ENCODE measurements at regions not wholly inside any gene's neighbourhood (a gene's known extent, or its start where the extent isn't known, plus 50 kb on each side); places are given as distances from the start of the nearest gene placed in this dataset.

DNA sequence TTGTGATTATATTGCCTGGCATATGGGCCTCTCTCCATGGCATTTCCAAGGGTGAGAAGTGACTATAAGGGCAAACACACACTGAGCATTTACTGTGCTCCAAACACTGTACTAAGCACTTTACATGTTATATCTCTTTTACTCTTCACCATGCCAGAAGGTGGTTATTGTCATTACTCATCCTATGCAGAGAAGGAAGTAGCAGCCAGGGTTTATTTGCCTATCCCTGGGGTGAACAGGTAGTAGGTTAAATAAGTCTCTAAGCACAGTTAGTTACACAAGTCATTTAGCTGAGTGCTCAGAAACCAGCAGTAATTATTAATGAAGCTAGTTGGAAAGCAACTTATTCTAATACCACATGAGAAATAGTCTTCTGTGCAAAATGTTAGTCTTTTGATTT is 109.9 kb upstream of the SYNPR start:
- Mint-ChIP-seq H3K36me3 (ENCODE audit: low read depth, unreplicated experiment) (no peaks in the 10 kb centered on the region), H3K27ac (ENCODE audit: unreplicated experiment) (no peak overlapping the region), H3K9me3 (ENCODE audit: unreplicated experiment) (no peaks in the 10 kb centered on the region), H3K4me3 (ENCODE audit: unreplicated experiment) (no peak overlapping the region), H3K4me1 (ENCODE audit: low read depth, unreplicated experiment) (no peaks in the 10 kb centered on the region), H3K27me3 (ENCODE audit: low read depth, unreplicated experiment) (no peaks in the 10 kb centered on the region)
- no peak overlapping the region for H3K4me2 ChIP-seq (ENCODE audit: low read length)
- H3K9ac ChIP-seq (ENCODE audit: low read length): no peak overlapping the region
- H3K27ac ChIP-seq (ENCODE audit: low read depth, low read length): no peak overlapping the region
- no peaks in the 10 kb centered on the region for H3K79me2 ChIP-seq (ENCODE audit: insufficient read depth, low read length)
- no peaks in the 10 kb centered on the region for H3K4me1 ChIP-seq (ENCODE audit: insufficient read depth, low read length)
- no peak overlapping the region for H3K4me3 ChIP-seq (ENCODE audit: insufficient read depth, low read depth, low read length)
- FAIRE-seq: no peak
- H3K9me3 ChIP-seq (ENCODE audit: insufficient read depth, low read depth, low read length): peaks cover 3% of the 10 kb centered on the region
- DNase-seq (ENCODE audit: low read depth): no peak
- no peaks in the 10 kb centered on the region for H4K20me1 ChIP-seq (ENCODE audit: insufficient read depth, low read length)
- H2AFZ ChIP-seq (ENCODE audit: low read depth, low read length): no peak overlapping the region
- no peaks in the 10 kb centered on the region for H3K27me3 ChIP-seq (ENCODE audit: insufficient read depth, low read length)
- TF ChIP-seq, protein P1, sequence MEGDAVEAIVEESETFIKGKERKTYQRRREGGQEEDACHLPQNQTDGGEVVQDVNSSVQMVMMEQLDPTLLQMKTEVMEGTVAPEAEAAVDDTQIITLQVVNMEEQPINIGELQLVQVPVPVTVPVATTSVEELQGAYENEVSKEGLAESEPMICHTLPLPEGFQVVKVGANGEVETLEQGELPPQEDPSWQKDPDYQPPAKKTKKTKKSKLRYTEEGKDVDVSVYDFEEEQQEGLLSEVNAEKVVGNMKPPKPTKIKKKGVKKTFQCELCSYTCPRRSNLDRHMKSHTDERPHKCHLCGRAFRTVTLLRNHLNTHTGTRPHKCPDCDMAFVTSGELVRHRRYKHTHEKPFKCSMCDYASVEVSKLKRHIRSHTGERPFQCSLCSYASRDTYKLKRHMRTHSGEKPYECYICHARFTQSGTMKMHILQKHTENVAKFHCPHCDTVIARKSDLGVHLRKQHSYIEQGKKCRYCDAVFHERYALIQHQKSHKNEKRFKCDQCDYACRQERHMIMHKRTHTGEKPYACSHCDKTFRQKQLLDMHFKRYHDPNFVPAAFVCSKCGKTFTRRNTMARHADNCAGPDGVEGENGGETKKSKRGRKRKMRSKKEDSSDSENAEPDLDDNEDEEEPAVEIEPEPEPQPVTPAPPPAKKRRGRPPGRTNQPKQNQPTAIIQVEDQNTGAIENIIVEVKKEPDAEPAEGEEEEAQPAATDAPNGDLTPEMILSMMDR (IDR thresholded peaks at IDR 0.05; ENCODE audit: insufficient read depth, low read depth, low read length): no peak
- no peak for TF ChIP-seq EZH2 (IDR thresholded peaks at IDR 0.05; ENCODE audit: insufficient read depth, low read length)
- H3K36me3 ChIP-seq (ENCODE audit: insufficient read depth, low read length): no peaks in the 10 kb centered on the region

DNA sequence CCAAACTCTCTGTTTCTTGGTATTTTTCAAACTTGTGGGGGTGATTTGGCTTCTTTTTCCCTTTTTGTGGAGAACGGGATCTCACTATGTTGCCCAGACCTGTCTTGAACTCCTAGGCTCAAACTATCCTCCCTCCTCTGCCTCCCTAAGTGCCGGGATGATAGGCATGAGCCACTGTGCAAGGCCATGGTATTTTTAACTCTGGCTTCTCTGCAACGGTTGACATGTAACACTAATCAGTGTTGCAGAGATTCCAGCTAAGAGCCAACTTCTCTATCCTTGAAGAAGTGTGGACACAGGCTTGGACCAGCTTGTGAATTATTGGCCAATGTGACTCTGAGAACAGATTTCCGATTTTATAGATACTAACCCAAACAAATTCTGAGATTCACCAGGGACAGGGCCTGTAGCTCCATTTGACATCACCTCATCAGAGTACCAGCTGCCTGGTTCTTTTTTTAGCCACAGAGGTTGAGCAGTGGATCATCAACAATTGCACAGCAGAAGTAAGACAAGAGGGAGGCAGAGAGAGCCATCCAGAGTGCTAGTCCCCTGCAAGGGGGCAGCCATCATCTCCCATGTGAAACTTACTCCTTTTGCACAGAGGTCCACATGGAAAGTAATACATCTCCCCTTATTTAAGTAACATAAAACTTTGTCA is 98.1 kb upstream of the SYNPR start:
- Histone ChIP-seq H2AFZ (ENCODE audit: low read depth, low read length) (no peak overlapping the region), H3K4me2 (ENCODE audit: low read length) (no peak overlapping the region), H3K4me3 (ENCODE audit: insufficient read depth, low read depth, low read length) (no peak overlapping the region), H3K27ac (ENCODE audit: low read depth, low read length) (no peak overlapping the region), H3K9ac (ENCODE audit: low read length) (no peak overlapping the region), H4K20me1 (ENCODE audit: insufficient read depth, low read length) (no peaks in the 10 kb centered on the region), H3K27me3 (ENCODE audit: insufficient read depth, low read length) (no peaks in the 10 kb centered on the region), H3K4me1 (ENCODE audit: insufficient read depth, low read length) (no peaks in the 10 kb centered on the region), H3K9me3 (ENCODE audit: insufficient read depth, low read depth, low read length) (no peaks in the 10 kb centered on the region), H3K36me3 (ENCODE audit: insufficient read depth, low read length) (no peaks in the 10 kb centered on the region), H3K79me2 (ENCODE audit: insufficient read depth, low read length) (no peaks in the 10 kb centered on the region)
- no peaks in the 10 kb centered on the region for H3K36me3 Mint-ChIP-seq (ENCODE audit: low read depth, unreplicated experiment)
- H3K4me1 Mint-ChIP-seq (ENCODE audit: low read depth, unreplicated experiment): no peaks in the 10 kb centered on the region
- no peaks in the 10 kb centered on the region for H3K27me3 Mint-ChIP-seq (ENCODE audit: low read depth, unreplicated experiment)
- TF ChIP-seq, protein P1 (IDR thresholded peaks at IDR 0.05; ENCODE audit: insufficient read depth, low read depth, low read length): no peak
- no peak for TF ChIP-seq EZH2 (IDR thresholded peaks at IDR 0.05; ENCODE audit: insufficient read depth, low read length)
- no peak overlapping the region for H3K4me3 Mint-ChIP-seq (ENCODE audit: unreplicated experiment)
- H3K9me3 Mint-ChIP-seq (ENCODE audit: unreplicated experiment): no peaks in the 10 kb centered on the region
- no peak for DNase-seq (ENCODE audit: low read depth)
- no peak for FAIRE-seq
- H3K27ac Mint-ChIP-seq (ENCODE audit: unreplicated experiment): no peak overlapping the region

- H3K4me1 Mint-ChIP-seq (ENCODE audit: low read depth, unreplicated experiment): no peaks in the 10 kb centered on the region
- H3K27me3 Mint-ChIP-seq (ENCODE audit: low read depth, unreplicated experiment): no peaks in the 10 kb centered on the region
- TF ChIP-seq, protein P1 (IDR thresholded peaks at IDR 0.05; ENCODE audit: insufficient read depth, low read depth, low read length): no peak
- no peak for TF ChIP-seq EZH2 (IDR thresholded peaks at IDR 0.05; ENCODE audit: insufficient read depth, low read length)
- H3K36me3 Mint-ChIP-seq (ENCODE audit: low read depth, unreplicated experiment): no peaks in the 10 kb centered on the region
- no peaks in the 10 kb centered on the region for H3K4me1 ChIP-seq (ENCODE audit: insufficient read depth, low read length)
- H3K4me2 ChIP-seq (ENCODE audit: low read length): no peak overlapping the region
- no peak overlapping the region for H3K27ac Mint-ChIP-seq (ENCODE audit: unreplicated experiment)
- no peak overlapping the region for H2AFZ ChIP-seq (ENCODE audit: low read depth, low read length)
- no peaks in the 10 kb centered on the region for H3K9me3 ChIP-seq (ENCODE audit: insufficient read depth, low read depth, low read length)
- no peaks in the 10 kb centered on the region for H3K27me3 ChIP-seq (ENCODE audit: insufficient read depth, low read length)
- no peaks in the 10 kb centered on the region for H4K20me1 ChIP-seq (ENCODE audit: insufficient read depth, low read length)
- H3K4me3 Mint-ChIP-seq (ENCODE audit: unreplicated experiment): no peak overlapping the region
- H3K4me3 ChIP-seq (ENCODE audit: insufficient read depth, low read depth, low read length): no peak overlapping the region
- H3K79me2 ChIP-seq (ENCODE audit: insufficient read depth, low read length): no peaks in the 10 kb centered on the region
- no peak overlapping the region for H3K9ac ChIP-seq (ENCODE audit: low read length)
- no peaks in the 10 kb centered on the region for H3K9me3 Mint-ChIP-seq (ENCODE audit: unreplicated experiment)
- no peak for FAIRE-seq
- no peak for DNase-seq (ENCODE audit: low read depth)
- no peaks in the 10 kb centered on the region for H3K36me3 ChIP-seq (ENCODE audit: insufficient read depth, low read length)
- no peak overlapping the region for H3K27ac ChIP-seq (ENCODE audit: low read depth, low read length)
Measured at GRCh38 chr3:63192248-63192647, 85.9 kb upstream of the SYNPR start.
